ENCODE measurements at regions not wholly inside any gene's neighbourhood (a gene's known extent, or its start where the extent isn't known, plus 50 kb on each side); places are given as distances from the start of the nearest gene placed in this dataset.

GRCh38 chr6:103379272-103379671, 1480.4 kb downstream of the HACE1 start:
- no peak for DNase-seq (ENCODE audit: extremely low read depth, insufficient read length)
- H3K36me3 ChIP-seq (ENCODE audit: control insufficient read depth, insufficient read depth, low read length), result no peaks in the 10 kb centered on the region
- TF ChIP-seq, protein P1, sequence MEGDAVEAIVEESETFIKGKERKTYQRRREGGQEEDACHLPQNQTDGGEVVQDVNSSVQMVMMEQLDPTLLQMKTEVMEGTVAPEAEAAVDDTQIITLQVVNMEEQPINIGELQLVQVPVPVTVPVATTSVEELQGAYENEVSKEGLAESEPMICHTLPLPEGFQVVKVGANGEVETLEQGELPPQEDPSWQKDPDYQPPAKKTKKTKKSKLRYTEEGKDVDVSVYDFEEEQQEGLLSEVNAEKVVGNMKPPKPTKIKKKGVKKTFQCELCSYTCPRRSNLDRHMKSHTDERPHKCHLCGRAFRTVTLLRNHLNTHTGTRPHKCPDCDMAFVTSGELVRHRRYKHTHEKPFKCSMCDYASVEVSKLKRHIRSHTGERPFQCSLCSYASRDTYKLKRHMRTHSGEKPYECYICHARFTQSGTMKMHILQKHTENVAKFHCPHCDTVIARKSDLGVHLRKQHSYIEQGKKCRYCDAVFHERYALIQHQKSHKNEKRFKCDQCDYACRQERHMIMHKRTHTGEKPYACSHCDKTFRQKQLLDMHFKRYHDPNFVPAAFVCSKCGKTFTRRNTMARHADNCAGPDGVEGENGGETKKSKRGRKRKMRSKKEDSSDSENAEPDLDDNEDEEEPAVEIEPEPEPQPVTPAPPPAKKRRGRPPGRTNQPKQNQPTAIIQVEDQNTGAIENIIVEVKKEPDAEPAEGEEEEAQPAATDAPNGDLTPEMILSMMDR (IDR thresholded peaks at IDR 0.05; ENCODE audit: insufficient read depth, low read length, poor library complexity, severe bottlenecking), result no peak
- no peak overlapping the region for H3K4me3 ChIP-seq (replicated peaks; ENCODE audit: low read depth, low read length)
- H3K27me3 ChIP-seq (replicated peaks; ENCODE audit: control insufficient read depth, insufficient read depth, low read length), result no peaks in the 10 kb centered on the region

DNA sequence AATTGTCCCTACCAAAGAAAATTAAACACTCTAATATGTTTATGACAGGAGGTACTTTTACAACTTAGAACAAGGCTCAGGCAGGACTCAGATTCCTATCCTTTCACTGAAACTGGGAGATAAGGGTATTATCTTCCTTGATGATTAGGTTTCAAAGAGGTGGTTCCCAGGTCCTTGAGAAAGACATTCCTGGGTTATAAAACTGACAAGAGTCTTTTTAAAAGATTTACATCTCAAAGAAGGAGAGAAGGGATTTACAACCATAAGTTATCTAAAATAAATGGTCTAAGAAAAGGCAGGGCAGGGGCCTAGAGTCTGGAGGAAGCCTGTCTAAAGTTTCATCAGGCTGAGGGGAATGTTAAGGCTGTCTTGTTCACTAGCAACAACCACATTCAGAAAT, 1492.5 kb downstream of the HACE1 start:
- H3K4me3 ChIP-seq (replicated peaks; ENCODE audit: low read depth, low read length), result no peak overlapping the region
- TF ChIP-seq, protein P1 (IDR thresholded peaks at IDR 0.05; ENCODE audit: insufficient read depth, low read length, poor library complexity, severe bottlenecking), result no peak

GRCh38 chr6:103356531-103356930, 1503.2 kb downstream of the HACE1 start:
- DNase-seq (ENCODE audit: extremely low read depth, insufficient read length), result no peak
- H3K27me3 ChIP-seq (replicated peaks; ENCODE audit: control insufficient read depth, insufficient read depth, low read length), result no peaks in the 10 kb centered on the region
- H3K36me3 ChIP-seq (ENCODE audit: control insufficient read depth, insufficient read depth, low read length), result no peaks in the 10 kb centered on the region
- H3K4me3 ChIP-seq (replicated peaks; ENCODE audit: low read depth, low read length), result no peak overlapping the region
- TF ChIP-seq, protein P1 (IDR thresholded peaks at IDR 0.05; ENCODE audit: insufficient read depth, low read length, poor library complexity, severe bottlenecking), result no peak

More for the DNA sequence above, 1492.5 kb downstream of the HACE1 start:
- H3K36me3 ChIP-seq (ENCODE audit: control insufficient read depth, insufficient read depth, low read length), result no peaks in the 10 kb centered on the region
- no peak for DNase-seq (ENCODE audit: extremely low read depth, insufficient read length)
- no peaks in the 10 kb centered on the region for H3K27me3 ChIP-seq (replicated peaks; ENCODE audit: control insufficient read depth, insufficient read depth, low read length)

DNA sequence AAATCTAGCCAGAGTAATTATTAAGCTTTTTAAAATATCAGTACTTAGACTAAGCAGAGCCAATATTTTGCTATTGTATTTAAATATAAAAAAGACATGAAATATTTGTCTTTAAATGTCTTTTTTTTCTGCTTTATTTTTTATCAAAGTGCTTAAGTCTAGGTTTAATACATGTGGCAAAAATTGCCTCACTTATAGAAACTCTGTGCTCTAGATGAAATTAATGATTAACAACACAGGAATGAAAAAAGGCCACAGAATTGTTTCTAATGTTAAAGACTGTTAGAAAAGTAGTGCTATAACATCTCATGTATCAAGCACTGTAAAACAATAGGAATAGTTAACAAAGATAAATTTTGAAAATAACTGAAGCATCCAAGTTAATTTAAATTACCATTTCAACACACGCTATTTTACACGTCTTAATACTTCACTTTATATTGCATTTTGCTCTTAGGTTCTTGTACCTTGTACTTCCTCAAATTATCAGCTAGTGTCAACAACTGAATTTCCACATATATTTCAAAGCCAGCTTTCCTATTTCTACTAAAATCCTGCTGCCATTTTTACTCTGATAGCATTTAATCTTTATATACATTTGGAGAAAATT, 1515.1 kb downstream of the HACE1 start:
- Histone ChIP-seq H3K27me3 (replicated peaks; ENCODE audit: control insufficient read depth, insufficient read depth, low read length) (no peaks in the 10 kb centered on the region), H3K36me3 (ENCODE audit: control insufficient read depth, insufficient read depth, low read length) (no peaks in the 10 kb centered on the region), H3K4me3 (replicated peaks; ENCODE audit: low read depth, low read length) (no peak overlapping the region)
- no peak for DNase-seq (ENCODE audit: extremely low read depth, insufficient read length)
- TF ChIP-seq, protein P1 (IDR thresholded peaks at IDR 0.05; ENCODE audit: insufficient read depth, low read length, poor library complexity, severe bottlenecking), result no peak

DNA sequence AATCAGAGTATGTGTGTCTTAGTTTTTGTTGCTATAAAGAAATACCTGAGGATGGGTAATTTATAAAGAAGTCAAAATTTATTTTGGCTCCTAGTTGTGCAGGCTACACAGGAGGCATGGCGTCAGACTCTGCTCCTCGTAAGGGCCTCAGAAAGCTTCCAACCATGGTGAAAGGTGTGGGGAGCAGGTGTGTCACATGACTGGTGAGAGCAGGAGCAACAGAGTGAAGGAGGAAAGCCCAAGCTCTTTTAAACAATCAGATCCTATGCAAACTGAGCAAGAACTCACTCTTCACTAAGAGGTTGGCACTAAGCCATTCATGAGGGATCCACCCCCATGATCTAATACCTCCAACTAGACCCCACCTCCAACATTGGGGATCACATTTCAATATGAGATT, 1524.3 kb downstream of the HACE1 start:
- Histone ChIP-seq H3K27me3 (replicated peaks; ENCODE audit: control insufficient read depth, insufficient read depth, low read length) (no peaks in the 10 kb centered on the region), H3K36me3 (ENCODE audit: control insufficient read depth, insufficient read depth, low read length) (no peaks in the 10 kb centered on the region), H3K4me3 (replicated peaks; ENCODE audit: low read depth, low read length) (no peak overlapping the region)
- DNase-seq (ENCODE audit: extremely low read depth, insufficient read length), result no peak
- TF ChIP-seq, protein P1 (IDR thresholded peaks at IDR 0.05; ENCODE audit: insufficient read depth, low read length, poor library complexity, severe bottlenecking), result no peak
